ENCODE measurements at regions not wholly inside any gene's neighbourhood (a gene's known extent, or its start where the extent isn't known, plus 50 kb on each side); places are given as distances from the start of the nearest gene placed in this dataset.

GRCh38 chr13:55062662-55063061 lies 2034.0 kb downstream of the OLFM4 start:
- DNase-seq (ENCODE audit: low read depth), result no peak
- Mint-ChIP-seq H3K4me3 (ENCODE audit: unreplicated experiment) (no peak overlapping the region), H3K36me3 (ENCODE audit: low read depth, unreplicated experiment) (no peaks in the 10 kb centered on the region), H3K4me1 (ENCODE audit: low read depth, unreplicated experiment) (no peaks in the 10 kb centered on the region), H3K27me3 (ENCODE audit: low read depth, unreplicated experiment) (no peaks in the 10 kb centered on the region), H3K9me3 (ENCODE audit: unreplicated experiment) (peaks cover 5% of the 10 kb centered on the region), H3K27ac (ENCODE audit: unreplicated experiment) (no peak overlapping the region)
- H3K79me2 ChIP-seq (ENCODE audit: insufficient read depth, low read length), result no peaks in the 10 kb centered on the region
- H4K20me1 ChIP-seq (ENCODE audit: insufficient read depth, low read length), result no peaks in the 10 kb centered on the region
- FAIRE-seq, result no peak
- H3K36me3 ChIP-seq (ENCODE audit: insufficient read depth, low read length), result no peaks in the 10 kb centered on the region
- H3K4me2 ChIP-seq (ENCODE audit: low read length), result no peak overlapping the region
- H3K27ac ChIP-seq (ENCODE audit: low read depth, low read length), result no peak overlapping the region
- H3K4me3 ChIP-seq (ENCODE audit: insufficient read depth, low read depth, low read length), result no peak overlapping the region
- TF ChIP-seq EZH2 (IDR thresholded peaks at IDR 0.05; ENCODE audit: insufficient read depth, low read length), result no peak
- H3K9ac ChIP-seq (ENCODE audit: low read length), result no peak overlapping the region
- H3K4me1 ChIP-seq (ENCODE audit: insufficient read depth, low read length), result no peaks in the 10 kb centered on the region
- H2AFZ ChIP-seq (ENCODE audit: low read depth, low read length), result no peak overlapping the region
- H3K27me3 ChIP-seq (ENCODE audit: insufficient read depth, low read length), result no peaks in the 10 kb centered on the region
- no peaks in the 10 kb centered on the region for H3K9me3 ChIP-seq (ENCODE audit: insufficient read depth, low read depth, low read length)

- Histone ChIP-seq H3K27me3 (ENCODE audit: insufficient read depth, low read length) (no peaks in the 10 kb centered on the region), H2AFZ (ENCODE audit: low read depth, low read length) (no peak overlapping the region), H3K27ac (ENCODE audit: low read depth, low read length) (no peak overlapping the region), H3K36me3 (ENCODE audit: insufficient read depth, low read length) (no peaks in the 10 kb centered on the region), H3K4me3 (ENCODE audit: insufficient read depth, low read depth, low read length) (no peak overlapping the region), H3K9ac (ENCODE audit: low read length) (no peak overlapping the region), H3K79me2 (ENCODE audit: insufficient read depth, low read length) (no peaks in the 10 kb centered on the region), H3K9me3 (ENCODE audit: insufficient read depth, low read depth, low read length) (no peaks in the 10 kb centered on the region), H4K20me1 (ENCODE audit: insufficient read depth, low read length) (no peaks in the 10 kb centered on the region), H3K4me1 (ENCODE audit: insufficient read depth, low read length) (no peaks in the 10 kb centered on the region), H3K4me2 (ENCODE audit: low read length) (no peak overlapping the region)
- Mint-ChIP-seq H3K4me3 (ENCODE audit: unreplicated experiment) (no peak overlapping the region), H3K27me3 (ENCODE audit: low read depth, unreplicated experiment) (no peaks in the 10 kb centered on the region), H3K36me3 (ENCODE audit: low read depth, unreplicated experiment) (no peaks in the 10 kb centered on the region), H3K27ac (ENCODE audit: unreplicated experiment) (no peak overlapping the region), H3K9me3 (ENCODE audit: unreplicated experiment) (no peaks in the 10 kb centered on the region), H3K4me1 (ENCODE audit: low read depth, unreplicated experiment) (no peaks in the 10 kb centered on the region)
- DNase-seq (ENCODE audit: low read depth) (no peak), FAIRE-seq (no peak)
- TF ChIP-seq CTCF (IDR thresholded peaks at IDR 0.05; ENCODE audit: insufficient read depth, low read depth, low read length) (no peak), EZH2 (IDR thresholded peaks at IDR 0.05; ENCODE audit: insufficient read depth, low read length) (no peak)
These were observed 2039.3 kb downstream of the OLFM4 start for GRCh38 chr13:55067946-55068345.

GRCh38 chr13:55069746-55070145 lies 2041.1 kb downstream of the OLFM4 start:
- Histone ChIP-seq H3K9me3 (ENCODE audit: insufficient read depth, low read depth, low read length) (no peaks in the 10 kb centered on the region), H3K4me2 (ENCODE audit: low read length) (no peak overlapping the region), H3K4me1 (ENCODE audit: insufficient read depth, low read length) (no peaks in the 10 kb centered on the region), H3K36me3 (ENCODE audit: insufficient read depth, low read length) (no peaks in the 10 kb centered on the region), H4K20me1 (ENCODE audit: insufficient read depth, low read length) (no peaks in the 10 kb centered on the region), H3K4me3 (ENCODE audit: insufficient read depth, low read depth, low read length) (no peak overlapping the region), H3K79me2 (ENCODE audit: insufficient read depth, low read length) (no peaks in the 10 kb centered on the region), H3K9ac (ENCODE audit: low read length) (no peak overlapping the region), H3K27ac (ENCODE audit: low read depth, low read length) (no peak overlapping the region), H2AFZ (ENCODE audit: low read depth, low read length) (no peak overlapping the region), H3K27me3 (ENCODE audit: insufficient read depth, low read length) (no peaks in the 10 kb centered on the region)
- no peaks in the 10 kb centered on the region for H3K36me3 Mint-ChIP-seq (ENCODE audit: low read depth, unreplicated experiment)
- no peak overlapping the region for H3K4me3 Mint-ChIP-seq (ENCODE audit: unreplicated experiment)
- no peaks in the 10 kb centered on the region for H3K4me1 Mint-ChIP-seq (ENCODE audit: low read depth, unreplicated experiment)
- H3K9me3 Mint-ChIP-seq (ENCODE audit: unreplicated experiment), result no peaks in the 10 kb centered on the region
- DNase-seq (ENCODE audit: low read depth), result no peak
- no peak overlapping the region for H3K27ac Mint-ChIP-seq (ENCODE audit: unreplicated experiment)
- no peaks in the 10 kb centered on the region for H3K27me3 Mint-ChIP-seq (ENCODE audit: low read depth, unreplicated experiment)
- no peak for TF ChIP-seq EZH2 (IDR thresholded peaks at IDR 0.05; ENCODE audit: insufficient read depth, low read length)
- TF ChIP-seq CTCF (IDR thresholded peaks at IDR 0.05; ENCODE audit: insufficient read depth, low read depth, low read length), result no peak
- no peak for FAIRE-seq

Measured in astrocyte (in vitro differentiated cells and primary cell).